ENCODE measurements at regions not wholly inside any gene's neighbourhood (a gene's known extent, or its start where the extent isn't known, plus 50 kb on each side); places are given as distances from the start of the nearest gene placed in this dataset.

GRCh38 chr11:87443707-87444106 is 406.0 kb downstream of the TMEM135 start:
- Mint-ChIP-seq H3K4me3 (ENCODE audit: unreplicated experiment) (no peak overlapping the region), H3K4me1 (ENCODE audit: insufficient read depth, unreplicated experiment) (no peaks in the 10 kb centered on the region), H3K27me3 (ENCODE audit: insufficient read depth, unreplicated experiment) (no peaks in the 10 kb centered on the region), H3K36me3 (ENCODE audit: insufficient read depth, unreplicated experiment) (no peaks in the 10 kb centered on the region), H3K9me3 (ENCODE audit: unreplicated experiment) (no peaks in the 10 kb centered on the region), H3K27ac (ENCODE audit: low read depth, unreplicated experiment) (no peak overlapping the region)
- POLR2A ChIA-PET: no interaction called here
- CTCF ChIA-PET: interaction anchor here (1.0 kb wide), 1 partner anchor 24 kb away, joined by 5 read pairs; no protein-coding TSS in a partner anchor
- intact Hi-C loops (cut with micrococcal nuclease): no loop called here
- no TSS peak for BruUV-seq (replicated peaks)
- no peak for DNase-seq (ENCODE audit: unreplicated experiment)
- TF ChIP-seq, protein P1, sequence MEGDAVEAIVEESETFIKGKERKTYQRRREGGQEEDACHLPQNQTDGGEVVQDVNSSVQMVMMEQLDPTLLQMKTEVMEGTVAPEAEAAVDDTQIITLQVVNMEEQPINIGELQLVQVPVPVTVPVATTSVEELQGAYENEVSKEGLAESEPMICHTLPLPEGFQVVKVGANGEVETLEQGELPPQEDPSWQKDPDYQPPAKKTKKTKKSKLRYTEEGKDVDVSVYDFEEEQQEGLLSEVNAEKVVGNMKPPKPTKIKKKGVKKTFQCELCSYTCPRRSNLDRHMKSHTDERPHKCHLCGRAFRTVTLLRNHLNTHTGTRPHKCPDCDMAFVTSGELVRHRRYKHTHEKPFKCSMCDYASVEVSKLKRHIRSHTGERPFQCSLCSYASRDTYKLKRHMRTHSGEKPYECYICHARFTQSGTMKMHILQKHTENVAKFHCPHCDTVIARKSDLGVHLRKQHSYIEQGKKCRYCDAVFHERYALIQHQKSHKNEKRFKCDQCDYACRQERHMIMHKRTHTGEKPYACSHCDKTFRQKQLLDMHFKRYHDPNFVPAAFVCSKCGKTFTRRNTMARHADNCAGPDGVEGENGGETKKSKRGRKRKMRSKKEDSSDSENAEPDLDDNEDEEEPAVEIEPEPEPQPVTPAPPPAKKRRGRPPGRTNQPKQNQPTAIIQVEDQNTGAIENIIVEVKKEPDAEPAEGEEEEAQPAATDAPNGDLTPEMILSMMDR (IDR thresholded peaks at IDR 0.05; ENCODE audit: unreplicated experiment): no peak

DNA sequence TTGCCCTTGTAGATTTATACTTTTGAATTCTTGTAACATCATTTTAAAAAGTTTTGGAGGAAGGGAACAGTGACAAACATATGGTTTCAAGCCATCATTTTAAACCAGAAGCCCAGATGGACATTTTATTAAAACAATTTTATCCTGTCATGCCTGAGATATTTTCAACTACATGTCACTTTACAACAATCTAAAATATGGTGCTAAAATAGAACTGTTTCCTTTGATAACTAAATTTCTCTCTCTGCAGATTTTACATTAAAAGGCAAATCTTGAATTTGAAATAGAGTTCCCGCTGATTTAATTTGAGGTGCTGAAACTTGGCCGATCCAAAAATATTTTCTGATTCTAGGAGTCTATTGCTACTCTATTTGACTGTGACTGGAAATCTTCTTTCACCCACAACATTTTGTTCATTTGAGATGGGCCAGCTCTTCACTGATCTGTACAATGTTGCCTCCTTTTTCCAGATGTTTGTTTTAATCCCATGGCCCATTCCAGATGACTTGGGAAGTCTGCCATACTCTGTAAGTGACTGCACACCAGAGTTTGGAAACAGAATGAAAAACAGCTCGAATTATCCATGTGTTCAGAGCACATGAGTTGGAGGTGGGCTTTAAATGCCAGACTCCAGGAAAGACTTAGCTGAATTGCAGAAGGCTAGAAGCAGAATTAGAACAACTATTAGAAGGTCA is 402.5 kb downstream of the TMEM135 start:
- DNase-seq (ENCODE audit: unreplicated experiment): no peak
- Mint-ChIP-seq H3K36me3 (ENCODE audit: insufficient read depth, unreplicated experiment) (peaks cover 6% of the 10 kb centered on the region), H3K4me3 (ENCODE audit: unreplicated experiment) (no peak overlapping the region), H3K27me3 (ENCODE audit: insufficient read depth, unreplicated experiment) (no peaks in the 10 kb centered on the region), H3K27ac (ENCODE audit: low read depth, unreplicated experiment) (no peak overlapping the region), H3K9me3 (ENCODE audit: unreplicated experiment) (no peaks in the 10 kb centered on the region), H3K4me1 (ENCODE audit: insufficient read depth, unreplicated experiment) (peaks cover 11% of the 10 kb centered on the region)
- no TSS peak for BruUV-seq (replicated peaks)
- ChIA-PET CTCF (interaction anchor here (0.9 to 1.2 kb wide), 2 partner anchors 24 to 88 kb away, joined by 3 to 5 read pairs; no protein-coding TSS in a partner anchor), POLR2A (no interaction called here)
- TF ChIP-seq, protein P1 (IDR thresholded peaks at IDR 0.05; ENCODE audit: unreplicated experiment): no peak
- intact Hi-C loops (cut with micrococcal nuclease): no loop called here

- ChIA-PET CTCF (no interaction called here), POLR2A (no interaction called here)
- TF ChIP-seq, protein P1 (IDR thresholded peaks at IDR 0.05; ENCODE audit: unreplicated experiment): no peak
- intact Hi-C loops (cut with micrococcal nuclease): no loop called here
- no TSS peak for BruUV-seq (replicated peaks)
- Mint-ChIP-seq H3K4me1 (ENCODE audit: insufficient read depth, unreplicated experiment) (peaks cover 15% of the 10 kb centered on the region), H3K27ac (ENCODE audit: low read depth, unreplicated experiment) (no peak overlapping the region), H3K4me3 (ENCODE audit: unreplicated experiment) (no peak overlapping the region), H3K9me3 (ENCODE audit: unreplicated experiment) (no peaks in the 10 kb centered on the region), H3K27me3 (ENCODE audit: insufficient read depth, unreplicated experiment) (no peaks in the 10 kb centered on the region), H3K36me3 (ENCODE audit: insufficient read depth, unreplicated experiment) (peaks cover 6% of the 10 kb centered on the region)
- DNase-seq (ENCODE audit: unreplicated experiment): no peak
Observed at GRCh38 chr11:87438416-87438815, 400.7 kb downstream of the TMEM135 start.

DNA sequence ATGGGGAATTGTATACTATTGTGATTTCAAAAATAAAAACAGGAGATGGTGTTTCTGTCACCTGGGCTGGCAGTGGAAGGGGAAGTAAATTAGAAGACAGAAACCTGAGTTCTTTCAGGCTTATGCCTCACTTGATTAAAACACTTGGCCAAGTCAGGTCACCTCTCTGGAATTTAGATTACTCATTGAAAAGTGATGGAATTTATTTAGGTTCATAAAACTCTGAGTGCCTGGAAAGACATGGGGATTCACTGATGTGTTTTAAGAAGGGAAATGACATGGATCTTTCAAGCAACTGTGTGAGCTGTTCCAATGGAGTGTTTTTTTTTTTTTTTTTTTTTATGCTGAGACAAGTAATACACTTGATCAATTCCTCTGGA is 400.1 kb downstream of the TMEM135 start:
- TF ChIP-seq, protein P1 (IDR thresholded peaks at IDR 0.05; ENCODE audit: unreplicated experiment): no peak
- no peaks in the 10 kb centered on the region for H3K27me3 Mint-ChIP-seq (ENCODE audit: insufficient read depth, unreplicated experiment)
- H3K36me3 Mint-ChIP-seq (ENCODE audit: insufficient read depth, unreplicated experiment): peaks cover 6% of the 10 kb centered on the region
- POLR2A ChIA-PET: no interaction called here
- BruUV-seq (replicated peaks): no TSS peak
- H3K9me3 Mint-ChIP-seq (ENCODE audit: unreplicated experiment): no peaks in the 10 kb centered on the region
- peaks cover 15% of the 10 kb centered on the region for H3K4me1 Mint-ChIP-seq (ENCODE audit: insufficient read depth, unreplicated experiment)
- no peak overlapping the region for H3K27ac Mint-ChIP-seq (ENCODE audit: low read depth, unreplicated experiment)
- CTCF ChIA-PET: interaction anchor here (4.3 kb wide), 1 partner anchor 16 kb away, joined by 25 read pairs; no protein-coding TSS in a partner anchor
- peak; percentile 20 for DNase-seq (ENCODE audit: unreplicated experiment)
- H3K4me3 Mint-ChIP-seq (ENCODE audit: unreplicated experiment): no peak overlapping the region
- intact Hi-C loops (cut with micrococcal nuclease): no loop called here

Measured in MCF 10A (cell line).